K562 (cell line): ENCODE measurements at regions not wholly inside any gene's neighbourhood (a gene's known extent, or its start where the extent isn't known, plus 50 kb on each side); places are given as distances from the start of the nearest gene placed in this dataset.

Source experiments
- CLOCK ChIP-seq: fragments of 250-450 bp; sonication (Bioruptor Pico); IDR thresholded peaks from 2 replicates; pipeline ENCODE4 v1.4.0; 2020; ENCODE audit warnings: mild to moderate bottlenecking, moderate library complexity, borderline replicate concordance
- HMG20B ChIP-seq: fragments of 250-450 bp; sonication (Bioruptor Pico); IDR thresholded peaks from 2 replicates; pipeline ENCODE4 v1.5.0; 2021; ENCODE audit warnings: mild to moderate bottlenecking
- NR4A1 ChIP-seq, 2 experiments: fragments of 250-450 bp in 1 of 2; fragments of 450-650 bp in 1 of 2; sonication (Bioruptor Pico) in 1 of 2; IDR thresholded peaks; 2 replicates each; pipeline versions ENCODE4 v1.4.0 to v1.6.1; 2016 to 2020; ENCODE audit warnings: mild to moderate bottlenecking in 2 of 2, missing compliant biosample characterization in 1 of 2, missing genetic modification characterization in 1 of 2, moderate library complexity in 1 of 2
- PRPF4 ChIP-seq: fragments of 200-400 bp; formaldehyde crosslinking; IDR thresholded peaks from one replicate; pipeline ENCODE4 v1.6.1; 2017; ENCODE audit warnings: low read length, low read depth, mild to moderate bottlenecking; ENCODE audit not compliant: insufficient read depth, poor library complexity, severe bottlenecking
- SMARCA4 ChIP-seq: fragments of 450-650 bp; IDR thresholded peaks from 2 replicates; pipeline ENCODE4 v1.6.1; 2016
- YY1 ChIP-seq, 3 experiments: IDR thresholded peaks; 2 replicates each; pipeline ENCODE4 v1.6.1; 2011; ENCODE audit warnings: low read length in 2 of 3, mild to moderate bottlenecking in 2 of 3, moderate library complexity in 2 of 3, borderline replicate concordance in 1 of 3, control low read depth in 1 of 3, low read depth in 1 of 3; ENCODE audit not compliant: insufficient read depth in 3 of 3, insufficient replicate concordance in 2 of 3, control insufficient read depth in 1 of 3, insufficient read length in 1 of 3; ENCODE audit errors: extremely low read depth in 1 of 3
- ZEB2 ChIP-seq: fragments of 450-650 bp; IDR thresholded peaks from 2 replicates; pipeline ENCODE4 v1.6.1; 2016
- ZNF197 ChIP-seq: fragments of 200-800 bp; sonication (Bioruptor generic); IDR thresholded peaks from 2 replicates; pipeline ENCODE4 v1.6.1; 2016; ENCODE audit warnings: low read depth, missing genetic modification characterization, missing compliant biosample characterization
- ZNF699 ChIP-seq: fragments of 250-450 bp; sonication (Bioruptor Pico); IDR thresholded peaks from 2 replicates; pipeline ENCODE4 v1.8.0; 2021; ENCODE audit warnings: mild to moderate bottlenecking, moderate library complexity; ENCODE audit not compliant: insufficient replicate concordance

- TF ChIP-seq ZNF699 (CRISPR knock-in tag): no peak
- TF ChIP-seq NR4A1 (CRISPR knock-in tag; IDR thresholded peaks at IDR 0.05): no peak
- no peak for TF ChIP-seq NR4A1 (tag; IDR thresholded peaks at IDR 0.05)
- no peak for TF ChIP-seq PRPF4
- TF ChIP-seq ZEB2: no peak
- TF ChIP-seq YY1 (IDR thresholded peaks at IDR 0.05; ENCODE audit: borderline replicate concordance in 1 of 3, control insufficient read depth in 1 of 3, extremely low read depth in 1 of 3, insufficient read depth in 3 of 3, insufficient read length in 1 of 3, insufficient replicate concordance in 2 of 3, low read depth in 1 of 3, low read length in 2 of 3): no peak
- no peak for TF ChIP-seq HMG20B (CRISPR knock-in tag)
- no peak for TF ChIP-seq CLOCK (CRISPR knock-in tag)
- TF ChIP-seq ZNF197 (CRISPR knock-in tag): no peak
- no peak for TF ChIP-seq SMARCA4
Observed at GRCh38 chr1:188050250-188050649, 1221.5 kb downstream of the PLA2G4A start (continued).
